Ascending aorta (tissue), 2 donors: ENCODE measurements at regions not wholly inside any gene's neighbourhood (a gene's known extent, or its start where the extent isn't known, plus 50 kb on each side); places are given as distances from the start of the nearest gene placed in this dataset.

Experiments used
- DNase-seq, 2 donors: peaks; one replicate each; pipeline ENCODE4 v3.0.0-alpha.2; 2019; ENCODE audit warnings: low spot score in 2 of 2
- H3K27ac ChIP-seq, 2 donors: fragments of 200-600 bp; sonication (generic); one replicate each; pipeline ENCODE4 v1.5.1; 2016 to 2017; ENCODE audit warnings: mild to moderate bottlenecking in 1 of 2
- H3K27me3 ChIP-seq: fragments of 200-600 bp; sonication (generic); one replicate; pipeline ENCODE4 v1.5.1; 2017
- H3K36me3 ChIP-seq, 2 donors: fragments of 200-600 bp; sonication (generic); one replicate each; pipeline ENCODE4 v1.5.1; 2016
- H3K4me1 ChIP-seq, 2 donors: fragments of 200-600 bp; sonication (generic); one replicate each; pipeline ENCODE4 v1.5.1; 2016 to 2017; ENCODE audit warnings: mild to moderate bottlenecking in 1 of 2
- H3K4me3 ChIP-seq, 2 donors: fragments of 200-600 bp; sonication (generic); one replicate each; pipeline ENCODE4 v1.5.1; 2016 to 2017; ENCODE audit warnings: mild to moderate bottlenecking in 1 of 2
- H3K9me3 ChIP-seq, 2 donors: fragments of 200-600 bp; sonication (generic); one replicate each; pipeline ENCODE4 v1.5.1; 2016
- CTCF ChIP-seq, 3 experiments: fragments of 200-600 bp in 2 of 3; fragments of 450-650 bp in 1 of 3; sonication (generic) in 2 of 3; IDR thresholded peaks; one replicate each; pipeline ENCODE4 v1.5.1; 2016 to 2019; ENCODE audit warnings: antibody characterized with exemption in 3 of 3, mild to moderate bottlenecking in 1 of 3, moderate library complexity in 1 of 3
- intact Hi-C: fragments of 100-400 bp; cut with DNase I; formaldehyde crosslinking; loops from one replicate; pipeline ENCODE4 v1.15.1; 2023

GRCh38 chr13:18962168-18962734, 219.4 kb downstream of the TUBA3C start:
- Histone ChIP-seq H3K27me3 (no peaks in the 10 kb centered on the region), H3K36me3 (no peaks in the 10 kb centered on the region), H3K27ac (no peak overlapping the region), H3K4me1 (no peaks in the 10 kb centered on the region), H3K9me3 (peaks cover 0 to 3% of the 10 kb centered on the region in 2 donors), H3K4me3 (no peak overlapping the region)
- no peak for DNase-seq
- no peak for TF ChIP-seq CTCF (IDR thresholded peaks at IDR 0.05)
- intact Hi-C loops, result no loop called here

GRCh38 chr13:18961383-18962117, 220.1 kb downstream of the TUBA3C start:
- Histone ChIP-seq H3K4me3 (no peak overlapping the region), H3K9me3 (peaks cover 0 to 3% of the 10 kb centered on the region in 2 donors), H3K4me1 (no peaks in the 10 kb centered on the region), H3K27me3 (no peaks in the 10 kb centered on the region), H3K36me3 (no peaks in the 10 kb centered on the region), H3K27ac (no peak overlapping the region)
- no peak for TF ChIP-seq CTCF (IDR thresholded peaks at IDR 0.05)
- intact Hi-C loops, result no loop called here
- no peak for DNase-seq

- no peak for DNase-seq
- Histone ChIP-seq H3K4me3 (no peak overlapping the region), H3K9me3 (peaks cover 0 to 3% of the 10 kb centered on the region in 2 donors), H3K27ac (no peak overlapping the region), H3K36me3 (no peaks in the 10 kb centered on the region), H3K27me3 (no peaks in the 10 kb centered on the region), H3K4me1 (no peaks in the 10 kb centered on the region)
- intact Hi-C loops, result no loop called here
- TF ChIP-seq CTCF (IDR thresholded peaks at IDR 0.05), result no peak
Measured at GRCh38 chr13:18960637-18961227, 220.9 kb downstream of the TUBA3C start.

GRCh38 chr13:18959996-18960395, 221.6 kb downstream of the TUBA3C start:
- Histone ChIP-seq H3K27ac (no peak overlapping the region), H3K36me3 (no peaks in the 10 kb centered on the region), H3K4me3 (no peak overlapping the region), H3K27me3 (no peaks in the 10 kb centered on the region), H3K4me1 (no peaks in the 10 kb centered on the region), H3K9me3 (peaks cover 0 to 3% of the 10 kb centered on the region in 2 donors)
- no peak for DNase-seq
- TF ChIP-seq CTCF (IDR thresholded peaks at IDR 0.05), result no peak
- intact Hi-C loops, result no loop called here

GRCh38 chr13:18959229-18959628, 222.4 kb downstream of the TUBA3C start:
- H3K36me3 ChIP-seq, result no peaks in the 10 kb centered on the region
- H3K4me3 ChIP-seq, result no peak overlapping the region
- H3K4me1 ChIP-seq, result no peaks in the 10 kb centered on the region
- intact Hi-C loops, result no loop called here
- no peak for DNase-seq
- no peaks in the 10 kb centered on the region for H3K27me3 ChIP-seq
- no peak for TF ChIP-seq CTCF (IDR thresholded peaks at IDR 0.05)
- peaks cover 0 to 3% of the 10 kb centered on the region in 2 donors for H3K9me3 ChIP-seq
- H3K27ac ChIP-seq, result no peak overlapping the region
